ENCODE measurements at regions not wholly inside any gene's neighbourhood (a gene's known extent, or its start where the extent isn't known, plus 50 kb on each side); places are given as distances from the start of the nearest gene placed in this dataset.
A peak's percentile ranks its signal among the peaks of the same experiment; 100 is the strongest.
"Not testable (repeated sequence)": the region's sequence is repeated elsewhere in the genome, so short reads cannot be mapped to it uniquely, and the experiment has no call there.

DNA sequence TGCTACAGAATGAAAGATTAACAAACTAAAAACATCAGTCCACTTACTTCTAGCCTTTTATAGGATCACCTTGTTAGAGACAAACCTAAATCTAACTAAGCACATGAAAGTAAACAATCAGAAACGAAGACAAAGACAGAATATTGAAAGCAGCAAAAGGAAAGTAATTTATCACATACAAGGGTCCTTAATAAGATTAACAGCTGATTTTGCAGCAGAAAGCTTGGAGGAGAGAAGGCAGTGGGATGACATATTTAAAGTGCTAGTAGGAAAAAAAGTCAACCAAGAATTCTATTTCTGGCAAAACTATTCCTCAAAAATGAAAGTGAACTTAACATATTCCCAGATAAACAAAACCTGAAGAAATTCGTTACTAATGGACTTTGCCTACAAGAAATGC is 286.4 kb downstream of the RWDD3 start:
- DNase-seq: no peak

DNA sequence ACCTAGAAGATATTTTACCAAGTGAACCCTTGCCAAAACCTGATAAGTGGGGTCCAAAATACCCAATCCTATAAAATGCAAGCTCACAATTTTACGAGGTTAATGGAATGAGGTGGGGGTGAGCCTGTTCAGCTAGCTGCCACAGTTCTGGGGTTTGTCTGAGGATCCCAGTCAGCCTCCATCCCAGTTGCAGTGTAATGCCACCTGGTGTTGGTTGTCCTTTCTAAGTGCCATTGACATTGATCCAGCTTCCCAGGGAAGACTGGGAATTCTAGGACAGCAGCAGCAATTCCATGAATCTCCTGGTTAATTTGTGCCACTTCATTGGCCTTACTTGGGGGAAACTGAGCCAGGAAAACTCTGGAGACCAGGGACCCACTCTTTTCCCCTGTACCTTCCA is 298.3 kb downstream of the RWDD3 start:
- no peak for DNase-seq

DNA sequence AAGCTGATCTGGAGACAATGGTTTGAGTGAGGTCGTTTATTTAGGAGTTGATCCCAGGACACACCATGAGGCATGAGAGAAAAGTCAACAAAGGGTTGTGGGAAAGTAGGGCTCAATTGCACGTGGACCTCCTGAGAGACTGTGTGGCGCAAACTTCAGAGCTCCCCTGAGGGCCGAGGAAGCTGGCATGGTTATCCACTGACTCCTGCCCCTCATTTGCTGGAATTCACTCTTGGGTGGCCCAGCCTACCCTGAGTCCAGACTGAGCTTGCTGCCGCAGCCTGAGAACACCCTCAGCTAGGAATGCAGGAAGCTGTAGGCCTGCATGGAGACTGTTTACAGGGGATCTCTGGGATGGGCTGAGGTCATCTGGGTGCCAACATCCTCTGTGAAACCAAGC is 301.0 kb downstream of the RWDD3 start:
- no peak for DNase-seq

DNA sequence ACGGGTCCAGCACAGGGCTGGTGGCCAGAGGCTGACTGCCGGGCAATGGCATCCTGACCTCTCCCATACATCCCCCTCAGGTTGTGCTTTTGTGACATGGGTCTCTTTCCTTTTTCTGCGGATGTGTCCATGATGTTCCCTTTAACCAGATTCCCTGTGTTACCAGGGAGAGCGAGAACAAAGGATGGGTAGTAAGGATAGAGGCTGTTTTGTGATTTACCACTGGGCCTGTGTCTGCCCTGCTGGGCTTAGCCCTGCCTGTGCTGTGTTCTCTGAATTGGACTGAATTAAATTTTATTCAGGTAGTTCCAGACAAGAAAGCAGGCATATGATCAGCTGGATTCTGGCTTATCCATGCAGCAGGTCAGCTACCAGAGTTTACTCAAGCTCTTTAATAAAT is 301.6 kb downstream of the RWDD3 start:
- no peak for DNase-seq

DNA sequence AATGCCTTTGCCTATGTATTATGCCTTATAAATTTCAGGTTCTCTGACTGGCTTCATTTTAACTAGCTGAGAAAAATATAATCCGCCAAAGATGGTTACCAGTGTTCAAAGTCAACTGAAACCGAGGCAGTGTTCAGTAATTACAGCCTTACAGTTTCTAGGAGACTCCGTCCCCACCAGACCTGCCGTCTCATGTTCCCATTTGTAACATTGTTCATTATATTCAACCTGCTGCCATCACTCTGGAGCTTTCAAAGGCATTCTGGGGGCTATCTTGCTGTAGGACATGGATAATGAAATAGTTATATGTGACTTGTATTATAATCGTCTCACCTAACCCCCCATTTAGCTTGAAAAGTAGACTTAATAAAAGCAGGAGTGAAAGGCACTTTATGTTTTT is 302.5 kb downstream of the RWDD3 start:
- DNase-seq: no peak

DNA sequence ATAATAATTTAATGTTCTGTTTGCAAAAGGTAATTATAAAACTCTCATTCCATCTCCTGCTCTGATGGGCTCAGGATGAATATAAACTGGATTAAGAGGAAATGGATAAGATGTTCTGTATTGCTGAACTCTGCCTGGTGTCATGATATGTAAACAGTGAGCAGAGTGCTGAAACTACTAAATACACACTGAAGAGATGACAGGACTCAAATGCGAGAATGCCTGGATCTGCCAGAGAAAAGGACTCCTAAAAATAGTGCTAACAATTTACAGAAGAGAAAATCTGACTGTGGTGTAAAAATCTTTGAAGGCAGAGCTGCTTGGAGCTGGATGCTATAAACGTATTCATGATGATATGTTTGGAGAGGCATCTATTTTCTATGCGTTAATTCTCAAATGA is 303.2 kb downstream of the RWDD3 start:
- DNase-seq: no peak

DNA sequence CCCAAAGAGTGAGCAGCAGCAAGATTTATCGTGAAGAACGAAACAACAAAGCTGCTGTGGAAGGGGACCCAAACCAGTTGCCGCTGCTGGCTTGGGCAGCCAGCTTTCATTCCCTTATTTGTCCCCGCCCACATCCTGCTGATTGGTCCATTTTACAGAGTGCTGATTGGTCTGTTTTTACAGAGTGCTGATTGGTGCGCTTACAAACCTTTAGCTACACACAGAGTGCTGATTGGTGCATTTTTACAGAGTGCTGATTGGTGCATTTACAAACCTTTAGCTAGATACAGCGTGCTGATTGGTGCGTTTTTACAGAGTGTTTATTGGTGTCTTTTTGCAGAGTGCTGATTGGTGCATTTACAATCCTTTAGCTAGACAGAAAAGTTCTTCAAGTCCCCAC is 304.2 kb downstream of the RWDD3 start:
- not testable (repeated sequence) for DNase-seq

DNA sequence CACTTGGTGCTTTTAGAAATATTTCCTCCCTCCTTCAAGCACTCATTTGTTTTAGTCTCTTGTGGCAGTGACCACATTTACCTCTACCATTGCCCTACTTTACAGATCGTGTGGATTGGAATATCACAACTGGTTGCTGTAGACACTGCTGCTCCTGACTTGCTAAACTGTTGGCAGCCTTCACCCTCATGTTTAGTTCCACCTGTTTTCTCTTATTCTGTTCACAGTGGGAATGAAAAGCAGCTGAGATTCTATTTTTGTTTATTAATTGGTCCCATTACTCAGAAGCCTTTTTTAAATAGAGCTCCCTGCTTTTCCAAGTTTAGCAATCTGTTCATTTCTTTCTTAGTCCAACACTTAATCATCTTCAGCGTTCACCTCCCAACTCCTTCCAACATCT is 308.9 kb downstream of the RWDD3 start:
- peak in 2 of 3 donors; percentile 10 to 43 for DNase-seq

DNA sequence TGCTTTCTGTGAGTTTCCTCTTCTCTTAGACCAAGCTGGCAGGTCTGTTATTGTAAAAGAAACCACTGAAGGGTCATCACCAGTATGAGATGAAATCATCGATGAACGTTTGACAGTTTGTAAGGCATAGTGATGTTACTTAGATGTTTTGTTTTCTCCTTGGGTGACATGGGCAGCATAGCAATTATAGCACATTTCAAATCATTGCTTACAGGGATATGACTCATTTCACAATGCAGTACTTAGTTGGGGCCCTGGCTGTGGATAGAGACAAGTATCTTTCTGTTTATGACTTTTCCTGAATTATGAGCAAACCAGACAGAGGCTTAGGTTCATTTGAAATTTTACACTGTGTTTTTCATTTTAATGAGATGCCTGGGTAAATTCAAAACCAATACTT is 313.0 kb downstream of the RWDD3 start:
- no peak for DNase-seq

DNA sequence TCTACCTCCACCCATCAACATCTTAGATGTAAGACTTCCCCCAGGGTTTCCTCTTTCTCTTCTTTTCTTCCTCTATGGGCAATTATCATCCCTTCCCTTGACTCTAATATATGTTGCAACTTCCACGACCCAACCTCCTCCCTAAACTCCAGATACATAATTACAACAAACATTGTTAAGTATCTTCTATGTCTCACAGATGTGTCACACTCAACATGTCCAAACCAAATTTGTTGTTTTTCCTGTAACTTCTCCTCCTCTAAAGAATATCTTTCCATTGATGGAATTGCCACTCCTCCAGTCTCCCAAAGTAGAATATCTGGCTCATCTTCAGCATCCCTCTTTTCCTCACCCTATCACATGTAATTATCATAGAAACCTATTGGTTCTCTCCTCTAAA is 314.2 kb downstream of the RWDD3 start:
- DNase-seq: no peak

DNA sequence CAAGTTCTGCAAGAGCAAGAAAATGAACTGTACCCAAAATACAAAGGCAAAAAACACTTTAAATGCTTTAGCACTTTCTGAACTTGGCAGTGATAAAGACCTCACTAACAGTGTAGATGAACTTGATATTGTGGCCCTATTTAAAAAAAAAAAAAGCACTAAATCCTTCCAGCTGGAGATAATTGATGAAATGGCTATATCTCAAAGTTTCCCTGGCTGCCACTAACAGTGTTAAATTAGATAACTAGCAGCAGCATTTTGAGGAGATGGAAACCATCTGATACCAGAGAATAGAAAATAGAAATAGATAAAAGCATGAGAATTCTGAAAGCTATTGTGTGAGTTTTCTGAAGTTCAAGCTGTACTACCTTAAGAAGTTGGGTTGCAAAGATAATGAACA is 317.2 kb downstream of the RWDD3 start:
- DNase-seq: no peak

DNA sequence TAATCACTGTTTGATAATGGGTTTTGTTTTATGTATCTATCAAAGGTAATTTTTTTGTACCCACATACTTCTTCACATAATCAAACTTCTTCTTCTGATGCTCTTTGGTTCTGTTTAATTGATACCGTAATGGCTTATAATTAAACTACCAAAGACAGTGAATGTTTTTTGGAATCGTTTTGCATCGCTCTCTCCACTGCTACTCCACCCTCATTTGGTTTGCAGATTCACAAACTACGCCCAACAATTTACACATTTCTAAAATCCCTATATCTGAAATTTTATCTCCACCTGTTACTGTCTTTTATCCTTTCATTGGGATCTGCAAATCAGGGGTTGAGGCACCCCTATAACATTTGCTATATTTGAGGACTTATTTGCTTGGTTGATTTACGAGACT is 319.6 kb downstream of the RWDD3 start:
- no peak for DNase-seq

DNA sequence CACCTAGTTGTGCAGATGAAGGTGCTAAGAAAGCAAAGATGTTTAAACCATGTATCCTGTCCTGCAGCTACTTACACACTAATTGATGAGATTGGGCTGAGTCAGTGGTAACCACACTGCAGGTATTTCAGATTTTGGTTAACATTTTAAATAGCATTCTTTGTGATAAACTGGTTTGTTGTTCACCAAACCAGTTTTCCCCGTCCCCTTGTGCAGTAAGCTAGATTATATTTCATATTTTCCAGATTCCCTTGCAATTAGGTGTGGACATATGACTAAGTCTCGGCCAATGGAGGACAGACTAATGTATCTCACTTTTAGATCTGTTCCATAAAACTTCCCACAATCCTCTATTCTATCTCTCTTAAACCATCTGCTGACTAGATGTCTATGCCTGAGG is 320.4 kb downstream of the RWDD3 start:
- no peak for DNase-seq

DNA sequence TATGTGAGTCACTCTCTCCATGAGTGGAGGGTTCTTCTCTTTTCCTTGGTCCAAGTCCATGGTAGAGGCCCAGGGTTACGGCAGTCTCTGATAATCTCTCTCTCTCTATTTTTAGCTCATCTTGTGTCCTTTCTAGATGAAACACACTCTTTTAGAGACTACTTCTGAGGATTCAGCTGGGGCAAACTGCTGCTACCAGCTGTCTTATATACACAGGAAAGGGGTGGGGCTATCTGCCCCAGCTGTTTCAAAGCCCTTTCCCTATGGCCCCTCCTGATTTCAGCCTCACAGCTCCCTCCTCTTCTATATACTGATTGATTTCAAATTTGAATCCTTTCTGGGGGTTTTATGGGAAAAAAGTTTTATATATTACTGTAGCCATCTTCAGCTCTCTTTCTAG is 324.8 kb downstream of the RWDD3 start:
- DNase-seq: no peak

DNA sequence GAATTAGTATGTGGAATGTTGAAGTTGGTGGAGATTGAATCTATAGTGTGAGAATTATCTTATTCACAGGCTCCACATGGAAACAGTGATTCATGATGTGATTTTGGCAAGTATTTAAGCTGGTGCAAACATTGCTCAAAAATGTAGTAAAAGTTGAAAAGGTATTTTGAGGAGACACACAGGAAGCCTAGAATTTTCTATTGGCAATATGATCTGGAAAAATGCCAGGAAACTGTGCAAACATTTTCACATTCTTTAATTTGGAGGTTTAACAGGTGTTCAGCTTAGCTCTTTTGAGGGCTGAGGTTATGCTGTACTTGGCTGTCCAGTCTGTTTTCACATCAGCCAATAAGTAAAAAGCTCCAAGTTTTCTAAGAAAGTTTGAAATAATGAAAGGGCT is 327.3 kb downstream of the RWDD3 start:
- peak in 2 of 3 donors; percentile 8 to 34 for DNase-seq

DNA sequence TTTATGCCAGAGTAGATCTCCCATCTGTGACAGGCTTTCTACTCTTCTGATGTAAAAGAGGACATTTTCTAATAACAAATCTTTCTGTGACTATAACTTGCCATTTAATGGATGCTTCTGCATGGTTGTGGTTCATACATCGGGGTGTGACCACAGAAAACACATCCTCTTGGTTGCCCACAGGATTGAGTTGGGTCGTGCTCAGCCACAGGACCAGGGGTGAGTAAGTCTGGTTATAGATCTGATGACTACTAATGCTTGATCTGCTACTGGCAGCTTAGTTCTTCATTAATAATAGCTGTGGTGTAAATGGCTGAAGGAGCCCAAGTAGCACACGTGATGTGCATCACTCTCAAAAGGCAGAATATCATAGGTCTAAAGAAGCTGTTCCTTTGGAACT is 328.2 kb downstream of the RWDD3 start:
- no peak for DNase-seq

DNA sequence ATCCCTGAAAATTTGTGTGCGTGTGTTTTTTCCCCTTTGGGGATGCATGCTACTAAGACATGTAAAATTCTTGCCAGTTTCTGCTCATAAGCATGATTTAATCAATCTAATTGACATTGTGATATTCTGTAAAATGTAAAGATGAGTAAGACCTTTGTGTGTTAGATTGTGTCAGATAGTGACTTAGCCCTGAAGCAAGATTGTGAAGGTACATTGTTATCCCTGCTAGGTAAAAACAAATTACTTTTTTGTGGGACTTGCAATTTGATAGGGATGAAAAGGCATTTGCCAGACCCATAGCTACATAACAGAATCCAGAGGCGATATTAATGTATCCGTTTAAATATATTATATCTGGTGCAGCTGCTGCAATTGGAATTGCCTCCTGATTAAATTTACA is 338.0 kb downstream of the RWDD3 start:
- no peak for DNase-seq

DNA sequence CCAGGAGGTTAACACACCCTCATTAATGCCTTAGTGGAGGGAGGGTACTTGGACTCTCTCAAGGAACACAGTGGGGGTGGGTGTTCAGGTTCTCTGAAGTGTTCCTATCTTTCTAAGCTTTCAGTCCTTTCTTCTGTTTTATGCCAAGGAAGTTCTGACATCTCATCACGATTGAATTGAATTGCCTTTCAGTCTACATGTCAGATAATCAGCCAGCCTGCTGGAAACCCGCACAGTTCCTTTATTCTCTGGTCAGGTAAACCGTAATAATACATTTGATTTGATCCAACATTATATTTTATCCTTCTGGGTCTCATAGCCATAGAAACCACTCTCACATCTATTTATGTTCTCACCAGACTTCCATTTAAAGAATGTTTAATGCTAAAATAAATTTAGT is 339.0 kb downstream of the RWDD3 start:
- no peak for DNase-seq

DNA sequence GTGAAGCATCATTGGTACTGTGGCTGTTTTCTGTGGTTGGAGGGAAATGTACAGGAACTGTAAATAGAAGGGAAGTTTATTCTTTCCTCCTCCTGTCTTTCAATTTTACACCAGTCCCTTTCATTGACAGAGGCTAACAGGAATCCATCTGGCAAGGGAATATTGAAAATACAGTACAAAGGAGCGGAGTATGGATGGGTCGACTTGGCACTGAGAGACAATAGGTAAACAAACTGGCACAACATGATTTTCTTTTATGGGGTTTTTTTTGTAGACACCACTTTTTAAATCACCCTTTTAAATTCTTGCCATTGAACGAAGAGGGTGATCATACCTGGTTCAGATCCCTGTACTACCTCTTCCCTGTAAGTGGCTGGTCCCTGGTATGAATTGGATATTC is 341.3 kb downstream of the RWDD3 start:
- no peak for DNase-seq

DNA sequence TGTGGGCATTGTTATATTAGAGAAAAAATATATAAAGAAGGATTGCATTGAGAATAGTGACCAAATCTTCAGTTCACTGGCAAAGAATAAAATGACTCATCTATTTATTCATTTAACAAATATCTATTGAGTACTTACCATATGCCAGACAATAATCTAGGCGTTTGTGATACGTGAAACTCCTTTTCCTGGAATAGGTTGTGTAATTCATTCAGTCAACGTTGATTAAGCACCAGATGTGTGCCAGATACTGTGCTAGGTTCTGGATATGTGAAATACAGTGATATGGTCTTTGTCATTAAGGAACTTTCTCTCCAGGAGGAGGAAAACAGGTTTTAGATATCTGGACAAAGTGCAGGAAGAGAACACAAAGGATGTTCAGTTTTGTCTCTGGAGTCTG is 344.5 kb downstream of the RWDD3 start:
- DNase-seq: no peak

DNA sequence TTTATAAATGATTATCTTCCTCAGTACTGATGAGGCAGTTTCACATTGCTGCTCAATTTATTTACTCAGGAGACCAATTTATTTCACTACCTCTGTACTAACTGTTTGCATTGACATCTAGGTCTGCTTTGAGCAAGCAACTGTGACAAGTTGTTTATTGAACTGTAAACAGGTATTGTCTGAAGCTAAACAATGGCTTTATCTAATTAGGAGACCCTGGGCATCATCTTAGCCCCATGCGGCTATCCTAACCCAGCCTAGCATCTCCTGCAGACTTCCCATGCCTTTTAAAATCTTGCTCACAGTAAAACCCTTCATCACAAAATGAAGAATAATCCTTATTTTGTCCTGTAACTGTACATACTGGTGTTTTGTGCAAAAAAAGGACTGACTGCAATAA is 348.2 kb downstream of the RWDD3 start:
- no peak for DNase-seq

DNA sequence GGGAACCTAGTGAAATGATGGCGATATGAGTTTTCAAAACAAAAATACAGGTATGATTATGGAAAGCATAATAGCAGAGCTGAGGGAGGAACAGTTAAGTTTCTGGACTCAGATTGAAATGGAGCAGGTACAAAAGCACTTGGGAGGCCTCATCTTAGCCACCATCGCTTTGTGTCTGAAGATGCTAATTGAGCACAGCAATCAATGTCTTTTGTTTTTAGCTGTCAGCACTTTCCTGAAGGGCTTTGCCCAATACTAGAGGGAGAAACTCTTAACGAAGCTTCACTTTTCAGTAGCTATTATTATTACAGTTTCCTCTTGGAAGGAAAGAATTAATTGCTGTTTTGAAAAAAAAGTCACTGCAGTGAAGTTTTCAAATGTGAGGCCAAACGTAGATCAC is 348.7 kb downstream of the RWDD3 start:
- no peak for DNase-seq

DNA sequence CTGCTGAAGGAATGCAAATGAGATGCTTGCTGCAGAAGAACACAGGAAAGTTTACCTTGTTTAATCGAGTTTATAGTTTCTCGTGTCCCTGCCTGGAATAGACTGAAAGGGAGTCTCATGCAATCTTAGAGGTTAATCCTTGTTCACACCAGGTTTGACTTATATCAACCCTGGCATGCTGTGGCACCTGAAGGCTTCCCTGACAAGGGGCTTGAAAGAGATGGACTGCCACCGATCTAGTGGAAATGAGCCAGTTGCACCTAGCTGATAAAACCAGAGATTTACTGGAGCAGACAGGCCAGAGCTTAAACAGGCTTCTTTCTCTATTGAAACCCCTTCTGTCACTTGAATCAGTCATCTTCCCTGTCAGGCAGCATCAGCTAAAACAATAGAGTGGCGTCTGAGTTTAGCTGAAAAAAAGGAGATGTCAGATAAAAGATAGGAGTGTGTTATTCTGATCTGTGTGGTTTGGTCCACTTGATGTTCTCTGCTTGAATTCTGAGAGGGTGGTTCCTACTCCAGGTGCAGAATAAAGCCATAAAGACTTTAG is 349.7 kb downstream of the RWDD3 start:
- DNase-seq: no peak

DNA sequence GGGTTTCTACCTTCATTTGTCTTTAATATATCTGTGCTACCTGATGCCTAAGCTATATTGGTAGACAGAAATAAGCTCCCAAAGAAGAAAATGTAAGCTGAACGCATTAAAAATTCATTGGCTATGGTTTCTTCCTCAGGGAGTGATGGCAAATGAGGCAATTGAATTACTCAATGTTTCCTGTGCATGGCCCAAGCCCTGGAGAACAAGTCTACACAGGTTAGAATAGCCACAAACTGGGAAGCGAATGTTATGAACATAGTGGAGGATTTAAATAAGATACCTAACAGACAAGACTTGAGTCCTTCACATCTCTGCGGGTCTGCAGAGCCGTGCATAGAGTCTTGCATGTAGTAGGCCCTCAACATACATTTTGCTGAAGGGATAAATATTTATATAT is 350.3 kb downstream of the RWDD3 start:
- DNase-seq: no peak

DNA sequence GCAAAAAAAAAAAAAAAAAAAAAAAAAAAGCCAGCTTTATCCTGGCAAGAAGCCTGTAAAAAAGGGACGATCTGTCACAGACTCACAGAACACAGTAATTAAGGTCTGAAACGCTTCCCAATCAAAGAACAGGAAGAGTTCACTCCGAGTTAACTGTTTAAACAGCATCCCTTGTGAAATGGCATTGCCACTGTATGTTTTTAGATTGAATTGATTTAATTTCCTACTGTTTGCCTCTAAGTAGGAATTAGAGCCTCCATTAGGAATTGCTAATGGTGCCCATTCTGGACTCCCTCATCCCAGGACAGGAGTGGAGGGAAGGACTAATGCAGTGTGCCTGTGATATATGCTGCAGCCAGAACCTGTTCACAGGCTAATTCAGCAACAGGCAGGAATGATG is 370.8 kb downstream of the RWDD3 start:
- DNase-seq: no peak
